Astrocyte of the spinal cord (primary cell): ENCODE measurements at regions not wholly inside any gene's neighbourhood (a gene's known extent, or its start where the extent isn't known, plus 50 kb on each side); places are given as distances from the start of the nearest gene placed in this dataset.
A peak's percentile ranks its signal among the peaks of the same experiment; 100 is the strongest.

Source experiments
- DNase-seq: peaks from one replicate; pipeline ENCODE4 v3.0.0; 2011; ENCODE audit warnings: low read depth, low spot score
- H3K4me3 ChIP-seq: 2 replicates; pipeline ENCODE4 v1.5.1; 2011; ENCODE audit warnings: low read depth, mild to moderate bottlenecking, low read length, moderate library complexity
- CTCF ChIP-seq: IDR thresholded peaks from 2 replicates; pipeline ENCODE4 v1.5.1; 2012; ENCODE audit warnings: low read depth, mild to moderate bottlenecking, low read length, inconsistent platforms
- in situ Hi-C: cut with HindIII; loops from 2 replicates; pipeline ENCODE4 v1.10.0; 2017; ENCODE audit warnings: low sequenced_read_pairs

GRCh38 chr6:134421501-134421900 is 103.6 kb upstream of the SGK1 start:
- no peak overlapping the region for H3K4me3 ChIP-seq
- peak; percentile 61 for DNase-seq
- in situ Hi-C loops, result no loop called here
- TF ChIP-seq CTCF, result no peak

- no peak overlapping the region for H3K4me3 ChIP-seq
- TF ChIP-seq CTCF, result no peak
- in situ Hi-C loops, result no loop called here
- peak; percentile 70 for DNase-seq
Observed at GRCh38 chr6:134420614-134421181, 102.8 kb upstream of the SGK1 start.

- no peak overlapping the region for H3K4me3 ChIP-seq
- in situ Hi-C loops, result no loop called here
- no peak for TF ChIP-seq CTCF
- DNase-seq, result no peak
Observed at GRCh38 chr6:134419716-134420115, 101.8 kb upstream of the SGK1 start.

- DNase-seq, result peak; percentile 47
- in situ Hi-C loops, result no loop called here
- no peak for TF ChIP-seq CTCF
- no peak overlapping the region for H3K4me3 ChIP-seq
Observed at GRCh38 chr6:134416418-134417154, 98.7 kb upstream of the SGK1 start.

GRCh38 chr6:134415656-134416055 is 97.7 kb upstream of the SGK1 start:
- no peak overlapping the region for H3K4me3 ChIP-seq
- in situ Hi-C loops, result no loop called here
- DNase-seq, result no peak
- no peak for TF ChIP-seq CTCF

GRCh38 chr6:134415194-134415593 is 97.3 kb upstream of the SGK1 start:
- no peak for TF ChIP-seq CTCF
- DNase-seq, result no peak
- no peak overlapping the region for H3K4me3 ChIP-seq
- in situ Hi-C loops, result no loop called here
